Retinal pigment epithelial cell (primary cell): ENCODE measurements at regions not wholly inside any gene's neighbourhood (a gene's known extent, or its start where the extent isn't known, plus 50 kb on each side); places are given as distances from the start of the nearest gene placed in this dataset.

ENCODE experiments used
- DNase-seq: peaks from one replicate; pipeline ENCODE4 v3.0.0-alpha.2; 2010; ENCODE audit warnings: low read depth
- H3K4me3 ChIP-seq: 2 replicates; pipeline ENCODE4 v1.5.1; 2011; ENCODE audit warnings: mild to moderate bottlenecking, low read length, control low read depth, moderate library complexity
- CTCF ChIP-seq: conservative IDR thresholded peaks from 2 replicates; pipeline ENCODE4 v1.5.1; 2011; ENCODE audit warnings: low read depth, low read length, control low read depth, inconsistent platforms

GRCh38 chr22:22084089-22084711 is 101.6 kb upstream of the TOP3B start:
- DNase-seq, result no peak

GRCh38 chr22:22082960-22083359 is 100.4 kb upstream of the TOP3B start:
- TF ChIP-seq CTCF, result no peak
- DNase-seq, result no peak
- H3K4me3 ChIP-seq, result no peak overlapping the region

More at GRCh38 chr22:22084089-22084711, 101.6 kb upstream of the TOP3B start:
- TF ChIP-seq CTCF, result no peak
- no peak overlapping the region for H3K4me3 ChIP-seq

- no peak for DNase-seq
- TF ChIP-seq CTCF, result no peak
Measured at GRCh38 chr22:22082229-22082835, 99.7 kb upstream of the TOP3B start.

GRCh38 chr22:22080270-22080669 is 97.7 kb upstream of the TOP3B start:
- no peak overlapping the region for H3K4me3 ChIP-seq
- no peak for DNase-seq
- no peak for TF ChIP-seq CTCF

More at GRCh38 chr22:22082229-22082835, 99.7 kb upstream of the TOP3B start:
- no peak overlapping the region for H3K4me3 ChIP-seq

- no peak overlapping the region for H3K4me3 ChIP-seq
- DNase-seq, result no peak
- TF ChIP-seq CTCF, result no peak
Measured at GRCh38 chr22:22079404-22080148, 97.0 kb upstream of the TOP3B start.

- DNase-seq, result no peak
- no peak for TF ChIP-seq CTCF
Measured at GRCh38 chr22:22078329-22078728, 95.7 kb upstream of the TOP3B start.

More at GRCh38 chr22:22078329-22078728, 95.7 kb upstream of the TOP3B start:
- no peak overlapping the region for H3K4me3 ChIP-seq
